Activated naive CD4-positive, alpha-beta T cell treated with anti-CD3 and anti-CD28 coated beads for 36 hours (primary cell): ENCODE measurements at regions not wholly inside any gene's neighbourhood (a gene's known extent, or its start where the extent isn't known, plus 50 kb on each side); places are given as distances from the start of the nearest gene placed in this dataset.

Experiments
- CTCF ChIA-PET: fragments of 350-600 bp; sonication (Branson Sonifier 250); formaldehyde crosslinking; loops from one replicate; lab custom pipeline; 2021; ENCODE audit warnings: antibody characterized with exemption; lab: Charles Lee
- DNase-seq: peaks from one replicate; pipeline ENCODE4 v3.0.0-alpha.2; 2020
- H3K27ac Mint-ChIP-seq: one replicate; pipeline ENCODE4 v1.8.0; 2021; ENCODE audit warnings: mild to moderate bottlenecking, mixed read lengths
- H3K27me3 Mint-ChIP-seq: one replicate; pipeline ENCODE4 v1.8.0; 2021; ENCODE audit warnings: low read depth, mixed read lengths
- H3K36me3 Mint-ChIP-seq: one replicate; pipeline ENCODE4 v1.8.0; 2021; ENCODE audit warnings: low read depth, mixed read lengths
- H3K4me1 Mint-ChIP-seq: one replicate; pipeline ENCODE4 v1.8.0; 2021; ENCODE audit warnings: low read depth, mixed read lengths
- H3K4me3 Mint-ChIP-seq: one replicate; pipeline ENCODE4 v1.8.0; 2021; ENCODE audit warnings: mild to moderate bottlenecking, moderate library complexity, mixed read lengths
- H3K9me3 Mint-ChIP-seq: one replicate; pipeline ENCODE4 v1.8.0; 2021; ENCODE audit warnings: mixed read lengths
- intact Hi-C: fragments of 100-400 bp; cut with micrococcal nuclease; formaldehyde crosslinking; loops from one replicate; pipeline ENCODE4 v1.15.1; 2023

GRCh38 chr1:61627365-61627764, 97.6 kb downstream of the TM2D1 start:
- CTCF ChIA-PET, result no interaction called here
- no peak for DNase-seq
- H3K27ac Mint-ChIP-seq, result no peak overlapping the region
- no peak overlapping the region for H3K4me3 Mint-ChIP-seq
- no peaks in the 10 kb centered on the region for H3K36me3 Mint-ChIP-seq
- H3K9me3 Mint-ChIP-seq, result no peaks in the 10 kb centered on the region
- no peaks in the 10 kb centered on the region for H3K4me1 Mint-ChIP-seq
- no peaks in the 10 kb centered on the region for H3K27me3 Mint-ChIP-seq
- intact Hi-C loops, result no loop called here

GRCh38 chr1:61626816-61627215, 98.1 kb downstream of the TM2D1 start:
- DNase-seq, result no peak
- intact Hi-C loops, result no loop called here
- no peak overlapping the region for H3K27ac Mint-ChIP-seq
- H3K27me3 Mint-ChIP-seq, result no peaks in the 10 kb centered on the region
- H3K36me3 Mint-ChIP-seq, result no peaks in the 10 kb centered on the region
- H3K9me3 Mint-ChIP-seq, result no peaks in the 10 kb centered on the region
- CTCF ChIA-PET, result no interaction called here
- H3K4me3 Mint-ChIP-seq, result no peak overlapping the region
- no peaks in the 10 kb centered on the region for H3K4me1 Mint-ChIP-seq

GRCh38 chr1:61623852-61624251, 101.1 kb downstream of the TM2D1 start:
- Mint-ChIP-seq H3K9me3 (no peaks in the 10 kb centered on the region), H3K36me3 (no peaks in the 10 kb centered on the region), H3K27me3 (no peaks in the 10 kb centered on the region), H3K4me1 (no peaks in the 10 kb centered on the region), H3K27ac (no peak overlapping the region), H3K4me3 (no peak overlapping the region)
- CTCF ChIA-PET, result interaction anchor here (0.5 to 0.6 kb wide), 2 partner anchors 400 to 546 kb away, joined by 3 read pairs; no protein-coding TSS in a partner anchor
- DNase-seq, result no peak
- intact Hi-C loops, result no loop called here

- no peaks in the 10 kb centered on the region for H3K4me1 Mint-ChIP-seq
- no peak overlapping the region for H3K4me3 Mint-ChIP-seq
- intact Hi-C loops, result no loop called here
- DNase-seq, result no peak
- no peaks in the 10 kb centered on the region for H3K9me3 Mint-ChIP-seq
- CTCF ChIA-PET, result interaction anchor here (0.6 to 1.0 kb wide), 2 partner anchors 22 to 511 kb away, joined by 3 to 4 read pairs; no protein-coding TSS in a partner anchor
- H3K27ac Mint-ChIP-seq, result no peak overlapping the region
- H3K27me3 Mint-ChIP-seq, result no peaks in the 10 kb centered on the region
- H3K36me3 Mint-ChIP-seq, result no peaks in the 10 kb centered on the region
Measured at GRCh38 chr1:61620536-61620935, 104.4 kb downstream of the TM2D1 start.

- H3K4me1 Mint-ChIP-seq, result no peaks in the 10 kb centered on the region
- no peaks in the 10 kb centered on the region for H3K27me3 Mint-ChIP-seq
- H3K9me3 Mint-ChIP-seq, result no peaks in the 10 kb centered on the region
- no peaks in the 10 kb centered on the region for H3K36me3 Mint-ChIP-seq
- CTCF ChIA-PET, result no interaction called here
- no peak overlapping the region for H3K4me3 Mint-ChIP-seq
- no peak for DNase-seq
- no peak overlapping the region for H3K27ac Mint-ChIP-seq
- intact Hi-C loops, result no loop called here
Measured at GRCh38 chr1:61618755-61619154, 106.2 kb downstream of the TM2D1 start.

- CTCF ChIA-PET, result no interaction called here
Measured at GRCh38 chr1:61618193-61618592, 106.7 kb downstream of the TM2D1 start.

GRCh38 chr1:61616830-61617229, 108.1 kb downstream of the TM2D1 start:
- intact Hi-C loops, result no loop called here
- no peak overlapping the region for H3K27ac Mint-ChIP-seq
- no peak overlapping the region for H3K4me3 Mint-ChIP-seq
- CTCF ChIA-PET, result interaction anchor here (1.0 kb wide), 1 partner anchor 28 kb away, joined by 4 read pairs; no protein-coding TSS in a partner anchor
- H3K36me3 Mint-ChIP-seq, result no peaks in the 10 kb centered on the region
- no peaks in the 10 kb centered on the region for H3K27me3 Mint-ChIP-seq
- H3K4me1 Mint-ChIP-seq, result no peaks in the 10 kb centered on the region
- H3K9me3 Mint-ChIP-seq, result no peaks in the 10 kb centered on the region
- DNase-seq, result no peak

More at GRCh38 chr1:61618193-61618592, 106.7 kb downstream of the TM2D1 start:
- no peaks in the 10 kb centered on the region for H3K27me3 Mint-ChIP-seq
- H3K4me3 Mint-ChIP-seq, result no peak overlapping the region
- no peaks in the 10 kb centered on the region for H3K4me1 Mint-ChIP-seq
- no peak for DNase-seq
- intact Hi-C loops, result no loop called here
- no peaks in the 10 kb centered on the region for H3K9me3 Mint-ChIP-seq
- H3K36me3 Mint-ChIP-seq, result no peaks in the 10 kb centered on the region
- no peak overlapping the region for H3K27ac Mint-ChIP-seq

- Mint-ChIP-seq H3K9me3 (no peaks in the 10 kb centered on the region), H3K36me3 (no peaks in the 10 kb centered on the region), H3K4me3 (no peak overlapping the region), H3K27ac (no peak overlapping the region), H3K4me1 (no peaks in the 10 kb centered on the region), H3K27me3 (no peaks in the 10 kb centered on the region)
- DNase-seq, result no peak
- intact Hi-C loops, result no loop called here
- CTCF ChIA-PET, result interaction anchor here (1.0 kb wide), 1 partner anchor 239 kb away, joined by 4 read pairs; no protein-coding TSS in a partner anchor
Measured at GRCh38 chr1:61612602-61613001, 112.3 kb downstream of the TM2D1 start.

GRCh38 chr1:61609040-61609439, 115.9 kb downstream of the TM2D1 start:
- Mint-ChIP-seq H3K27me3 (peaks cover 3% of the 10 kb centered on the region), H3K4me1 (no peaks in the 10 kb centered on the region), H3K27ac (no peak overlapping the region), H3K9me3 (no peaks in the 10 kb centered on the region), H3K4me3 (no peak overlapping the region), H3K36me3 (no peaks in the 10 kb centered on the region)
- no peak for DNase-seq
- CTCF ChIA-PET, result interaction anchor here (1.2 kb wide), 1 partner anchor 31 kb away, joined by 3 read pairs; no protein-coding TSS in a partner anchor
- intact Hi-C loops, result no loop called here

- CTCF ChIA-PET, result no interaction called here
- peaks cover 3% of the 10 kb centered on the region for H3K27me3 Mint-ChIP-seq
- no peak overlapping the region for H3K4me3 Mint-ChIP-seq
- no peaks in the 10 kb centered on the region for H3K4me1 Mint-ChIP-seq
- intact Hi-C loops, result no loop called here
- no peaks in the 10 kb centered on the region for H3K36me3 Mint-ChIP-seq
- no peak overlapping the region for H3K27ac Mint-ChIP-seq
- H3K9me3 Mint-ChIP-seq, result no peaks in the 10 kb centered on the region
- no peak for DNase-seq
Measured at GRCh38 chr1:61607448-61607847, 117.5 kb downstream of the TM2D1 start.

GRCh38 chr1:61606448-61607312, 118.3 kb downstream of the TM2D1 start:
- no peaks in the 10 kb centered on the region for H3K9me3 Mint-ChIP-seq
- H3K4me3 Mint-ChIP-seq, result no peak overlapping the region
- H3K4me1 Mint-ChIP-seq, result no peaks in the 10 kb centered on the region
- CTCF ChIA-PET, result no interaction called here
- no peaks in the 10 kb centered on the region for H3K36me3 Mint-ChIP-seq
- intact Hi-C loops, result no loop called here
- H3K27me3 Mint-ChIP-seq, result peaks cover 3% of the 10 kb centered on the region
- no peak for DNase-seq
- H3K27ac Mint-ChIP-seq, result no peak overlapping the region

- H3K9me3 Mint-ChIP-seq, result no peaks in the 10 kb centered on the region
- H3K27me3 Mint-ChIP-seq, result peaks cover 3% of the 10 kb centered on the region
- intact Hi-C loops, result no loop called here
Measured at GRCh38 chr1:61605607-61606321, 119.2 kb downstream of the TM2D1 start.

More at GRCh38 chr1:61605607-61606321, 119.2 kb downstream of the TM2D1 start:
- Mint-ChIP-seq H3K4me1 (no peaks in the 10 kb centered on the region), H3K4me3 (no peak overlapping the region), H3K36me3 (no peaks in the 10 kb centered on the region), H3K27ac (no peak overlapping the region)
- DNase-seq, result no peak
- CTCF ChIA-PET, result no interaction called here
